ENCODE measurements at regions not wholly inside any gene's neighbourhood (a gene's known extent, or its start where the extent isn't known, plus 50 kb on each side); places are given as distances from the start of the nearest gene placed in this dataset.

DNA sequence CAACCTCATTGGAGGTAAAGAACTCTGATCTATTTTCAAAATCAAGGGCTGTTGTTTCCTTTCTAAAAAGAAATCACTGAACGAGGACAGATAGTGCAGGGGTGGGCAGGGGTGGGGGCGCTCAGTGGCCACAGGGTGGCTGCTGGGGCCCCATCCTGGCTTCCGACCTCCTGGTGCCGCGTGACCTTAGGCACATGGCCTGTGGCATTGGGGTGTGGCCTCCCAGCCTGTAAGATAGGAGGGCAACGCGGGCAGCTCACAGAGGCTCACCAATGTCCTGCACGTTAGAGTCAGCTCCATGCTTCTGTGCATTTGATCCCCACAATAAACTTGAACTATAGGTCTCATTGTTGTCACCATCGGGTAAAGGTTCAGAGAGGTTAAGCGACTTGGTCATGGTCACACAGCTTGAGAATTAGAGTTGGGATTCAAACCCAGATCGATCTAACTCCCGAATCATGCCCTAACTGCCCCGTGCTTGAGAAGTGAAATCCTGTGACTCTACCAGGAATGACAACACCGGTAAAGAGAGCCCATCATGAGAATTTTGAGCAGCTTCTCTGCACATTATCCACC lies 148.0 kb upstream of the SLC6A11 start:
- TF ChIP-seq POLR2A (IDR thresholded peaks at IDR 0.05) = no peak
- no peak for TF ChIP-seq CTCF (IDR thresholded peaks at IDR 0.05)
- no peak for TF ChIP-seq EP300 (IDR thresholded peaks at IDR 0.05)
